ENCODE measurements at regions not wholly inside any gene's neighbourhood (a gene's known extent, or its start where the extent isn't known, plus 50 kb on each side); places are given as distances from the start of the nearest gene placed in this dataset.

- Histone ChIP-seq H3K27me3 (replicated peaks; ENCODE audit: insufficient read depth) (no peaks in the 10 kb centered on the region), H3K9me3 (ENCODE audit: low read depth) (no peaks in the 10 kb centered on the region), H3K27ac (no peak overlapping the region), H3K79me2 (ENCODE audit: insufficient read depth) (no peaks in the 10 kb centered on the region), H4K20me1 (ENCODE audit: insufficient read depth) (no peaks in the 10 kb centered on the region), H3K9me2 (ENCODE audit: insufficient read depth) (no peaks in the 10 kb centered on the region), H3K36me3 (ENCODE audit: low read depth) (0 out of 2 replicates have a peak, but pooled peaks cover 3% of the 10 kb centered on the region), H3K4me1 (ENCODE audit: insufficient read depth) (no peaks in the 10 kb centered on the region), H3K4me2 (ENCODE audit: unreplicated experiment) (no peak overlapping the region), H3K9ac (no peak overlapping the region), H3F3A (ENCODE audit: insufficient read depth) (no peaks in the 10 kb centered on the region), H2AFZ (no peak overlapping the region), H3K4me3 (no peak overlapping the region)
- TF ChIP-seq EZH2 (IDR thresholded peaks at IDR 0.05; ENCODE audit: insufficient read depth, poor library complexity, severe bottlenecking), result no peak
- TF ChIP-seq EZH2phosphoT487 (IDR thresholded peaks at IDR 0.05; ENCODE audit: insufficient read depth, low read depth), result no peak
- no peak for DNase-seq
- in situ Hi-C loops (cut with MboI), result no loop called here
- 0 to 5% methylated on average over 2 of the region's 2 CpGs for WGBS, 2 experiments (ENCODE audit: low coverage in 1 of 2, low lambda C conversion rate in 2 of 2, missing lambda C conversion rate in 2 of 2)
Observed at GRCh38 chr16:35631261-35631945, 2172.0 kb downstream of the TP53TG3F start.

- H3K9me3 ChIP-seq (ENCODE audit: low read depth), result no peaks in the 10 kb centered on the region
- no peak overlapping the region for H2AFZ ChIP-seq
- DNase-seq, result no peak
- no peaks in the 10 kb centered on the region for H3K4me1 ChIP-seq (ENCODE audit: insufficient read depth)
- WGBS, 2 experiments (ENCODE audit: low coverage in 1 of 2, low lambda C conversion rate in 2 of 2, missing lambda C conversion rate in 2 of 2), result 10 to 12% methylated on average over 5 of the region's 5 CpGs
- in situ Hi-C loops (cut with MboI), result no loop called here
- H3K9me2 ChIP-seq (ENCODE audit: insufficient read depth), result no peaks in the 10 kb centered on the region
- H3K27me3 ChIP-seq (replicated peaks; ENCODE audit: insufficient read depth), result no peaks in the 10 kb centered on the region
- no peak overlapping the region for H3K4me2 ChIP-seq (ENCODE audit: unreplicated experiment)
- no peak overlapping the region for H3K27ac ChIP-seq
- no peaks in the 10 kb centered on the region for H4K20me1 ChIP-seq (ENCODE audit: insufficient read depth)
- TF ChIP-seq EZH2 (IDR thresholded peaks at IDR 0.05; ENCODE audit: insufficient read depth, poor library complexity, severe bottlenecking) (no peak), EZH2phosphoT487 (IDR thresholded peaks at IDR 0.05; ENCODE audit: insufficient read depth, low read depth) (no peak)
- H3K79me2 ChIP-seq (ENCODE audit: insufficient read depth), result no peaks in the 10 kb centered on the region
- H3F3A ChIP-seq (ENCODE audit: insufficient read depth), result no peaks in the 10 kb centered on the region
- H3K9ac ChIP-seq, result no peak overlapping the region
- 0 out of 2 replicates have a peak, but pooled peaks cover 3% of the 10 kb centered on the region for H3K36me3 ChIP-seq (ENCODE audit: low read depth)
- no peak overlapping the region for H3K4me3 ChIP-seq
Observed at GRCh38 chr16:35636480-35637230, 2177.2 kb downstream of the TP53TG3F start.

- Histone ChIP-seq H3K4me2 (ENCODE audit: unreplicated experiment) (no peak overlapping the region), H3K36me3 (ENCODE audit: low read depth) (0 out of 2 replicates have a peak, but pooled peaks cover 3% of the 10 kb centered on the region), H4K20me1 (ENCODE audit: insufficient read depth) (no peaks in the 10 kb centered on the region), H3K4me3 (no peak overlapping the region), H3K9ac (no peak overlapping the region), H3K9me2 (ENCODE audit: insufficient read depth) (no peaks in the 10 kb centered on the region), H3K9me3 (ENCODE audit: low read depth) (no peaks in the 10 kb centered on the region), H2AFZ (no peak overlapping the region), H3K79me2 (ENCODE audit: insufficient read depth) (no peaks in the 10 kb centered on the region), H3K27me3 (replicated peaks; ENCODE audit: insufficient read depth) (no peaks in the 10 kb centered on the region), H3F3A (ENCODE audit: insufficient read depth) (no peaks in the 10 kb centered on the region), H3K27ac (no peak overlapping the region), H3K4me1 (ENCODE audit: insufficient read depth) (no peaks in the 10 kb centered on the region)
- no peak for DNase-seq
- in situ Hi-C loops (cut with MboI), result no loop called here
- WGBS, 2 experiments (ENCODE audit: low coverage in 1 of 2, low lambda C conversion rate in 2 of 2, missing lambda C conversion rate in 2 of 2), result 9 to 11% methylated on average over 2 of the region's 2 CpGs
- TF ChIP-seq EZH2 (IDR thresholded peaks at IDR 0.05; ENCODE audit: insufficient read depth, poor library complexity, severe bottlenecking), result no peak
- TF ChIP-seq EZH2phosphoT487 (IDR thresholded peaks at IDR 0.05; ENCODE audit: insufficient read depth, low read depth), result no peak
Observed at GRCh38 chr16:35637683-35638082, 2178.3 kb downstream of the TP53TG3F start.

DNA sequence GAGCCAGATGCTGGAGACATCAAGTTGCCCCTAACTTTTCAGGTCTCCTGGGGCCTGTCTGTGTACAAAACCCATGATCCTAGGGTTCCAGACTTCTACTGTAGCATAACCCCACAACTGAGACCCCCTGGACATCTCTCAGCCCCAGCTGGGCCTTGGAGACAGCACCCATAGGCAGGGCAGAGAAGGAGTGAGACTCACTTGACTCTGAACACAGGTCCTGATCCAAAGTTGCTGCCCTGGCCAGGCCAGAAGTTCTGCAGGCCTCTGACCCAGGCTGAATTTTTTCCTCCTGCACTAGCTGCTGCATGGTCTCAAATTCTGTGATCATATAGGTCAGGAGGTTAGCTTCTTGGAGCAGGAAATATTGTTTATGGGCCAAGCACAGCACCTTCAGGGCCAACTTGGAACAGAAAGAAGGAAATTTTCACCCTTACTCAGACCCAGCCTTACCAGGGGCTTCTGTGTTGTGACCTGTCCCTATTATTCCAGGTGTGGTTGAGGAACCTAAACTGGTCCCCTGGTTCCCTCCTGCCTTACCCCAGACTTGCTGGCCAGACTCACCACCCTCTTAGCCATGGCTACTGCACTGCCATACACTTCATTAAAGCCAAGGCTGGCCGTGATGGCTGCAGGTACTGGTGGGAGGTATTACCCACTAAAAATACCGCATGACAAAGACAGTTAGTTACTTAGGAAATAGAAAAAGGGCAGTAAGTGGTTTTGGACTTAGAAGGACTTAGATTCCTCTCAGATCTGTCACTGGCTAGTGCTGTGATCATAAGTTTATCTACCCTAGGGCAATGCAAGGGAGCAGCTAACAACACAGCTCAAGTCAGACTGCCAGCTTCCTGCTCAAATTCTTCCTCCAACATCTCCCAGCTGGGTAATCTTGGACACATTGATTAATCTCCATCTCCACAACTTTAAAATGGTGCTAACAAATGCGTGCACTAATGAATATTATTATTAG lies 2180.1 kb downstream of the TP53TG3F start:
- no peak for TF ChIP-seq EZH2phosphoT487 (IDR thresholded peaks at IDR 0.05; ENCODE audit: insufficient read depth, low read depth)
- TF ChIP-seq EZH2 (IDR thresholded peaks at IDR 0.05; ENCODE audit: insufficient read depth, poor library complexity, severe bottlenecking), result no peak
- no peak overlapping the region for H2AFZ ChIP-seq
- no peak overlapping the region for H3K9ac ChIP-seq
- in situ Hi-C loops (cut with MboI), result no loop called here
- H4K20me1 ChIP-seq (ENCODE audit: insufficient read depth), result no peaks in the 10 kb centered on the region
- H3F3A ChIP-seq (ENCODE audit: insufficient read depth), result no peaks in the 10 kb centered on the region
- H3K27ac ChIP-seq, result no peak overlapping the region
- H3K79me2 ChIP-seq (ENCODE audit: insufficient read depth), result no peaks in the 10 kb centered on the region
- WGBS, 2 experiments (ENCODE audit: low coverage in 1 of 2, low lambda C conversion rate in 2 of 2, missing lambda C conversion rate in 2 of 2), result 8 to 14% methylated on average over 3 of the region's 3 CpGs
- no peak for DNase-seq
- 0 out of 2 replicates have a peak, but pooled peaks cover under 1% of the 10 kb centered on the region for H3K36me3 ChIP-seq (ENCODE audit: low read depth)
- H3K9me2 ChIP-seq (ENCODE audit: insufficient read depth), result no peaks in the 10 kb centered on the region
- H3K4me2 ChIP-seq (ENCODE audit: unreplicated experiment), result no peak overlapping the region
- no peak overlapping the region for H3K4me3 ChIP-seq
- no peaks in the 10 kb centered on the region for H3K9me3 ChIP-seq (ENCODE audit: low read depth)
- H3K27me3 ChIP-seq (replicated peaks; ENCODE audit: insufficient read depth), result no peaks in the 10 kb centered on the region
- no peaks in the 10 kb centered on the region for H3K4me1 ChIP-seq (ENCODE audit: insufficient read depth)

Measured in GM23248 (cell line).